B cell (primary cell): ENCODE measurements at regions not wholly inside any gene's neighbourhood (a gene's known extent, or its start where the extent isn't known, plus 50 kb on each side); places are given as distances from the start of the nearest gene placed in this dataset.

ENCODE experiments used
- ATAC-seq: fragments of 200-7000 bp; cut with Tn5 transposase; one replicate; pipeline ENCODE4 v1.10.0; 2021; ENCODE audit warnings: low read depth, mild to moderate bottlenecking, moderate number of reproducible peaks, moderate library complexity
- CTCF ChIA-PET: fragments of 350-600 bp; sonication (Branson Sonifier 250); formaldehyde crosslinking; loops from one replicate; lab custom pipeline; 2021; ENCODE audit warnings: antibody characterized with exemption, inconsistent platforms; lab: Charles Lee
- POLR2A ChIA-PET: fragments of 350-600 bp; sonication (Branson Sonifier 250); formaldehyde crosslinking; loops from one replicate; lab custom pipeline; 2021; ENCODE audit warnings: antibody characterized with exemption; lab: Charles Lee
- DNase-seq: peaks from one replicate; pipeline ENCODE4 v3.0.0; 2013
- H2AFZ ChIP-seq: 2 replicates; pipeline ENCODE4 v1.6.1; 2012; ENCODE audit warnings: mild to moderate bottlenecking, low read depth, low read length; ENCODE audit not compliant: insufficient read depth, poor library complexity, severe bottlenecking
- H3K27ac ChIP-seq, 2 donors: 1 replicate in 1 of 2; 2 replicates in 1 of 2; pipeline ENCODE4 v1.5.1; 2012 to 2013; ENCODE audit warnings: low read length in 2 of 2, mild to moderate bottlenecking in 2 of 2, moderate library complexity in 1 of 2
- H3K27me3 ChIP-seq, 4 experiments: fragments of 200-600 bp in 1 of 4; sonication (generic) in 1 of 4; replicated peaks in 1 of 4; 1 replicate in 2 of 4; 2 replicates in 2 of 4; pipeline versions ENCODE4 v1.6.1 to v1.7.0; 2013 to 2016; ENCODE audit warnings: low read length in 3 of 4, mild to moderate bottlenecking in 2 of 4, mixed read lengths in 1 of 4, moderate library complexity in 1 of 4; ENCODE audit not compliant: insufficient read depth in 4 of 4, control insufficient read depth in 3 of 4; ENCODE audit errors: control extremely low read depth in 1 of 4
- H3K36me3 ChIP-seq, 2 experiments: replicated peaks in 1 of 2; 1 replicate in 1 of 2; 2 replicates in 1 of 2; pipeline versions ENCODE4 v1.6.1 to v1.7.1; 2013; ENCODE audit warnings: low read length in 1 of 2; ENCODE audit not compliant: insufficient read depth in 2 of 2, control insufficient read depth in 1 of 2; ENCODE audit errors: control extremely low read depth in 1 of 2, extremely low read depth in 1 of 2
- H3K4me1 ChIP-seq, 2 donors: fragments of 200-600 bp in 1 of 2; sonication (generic) in 1 of 2; 1 replicate in 1 of 2; 2 replicates in 1 of 2; pipeline versions ENCODE4 v1.5.1 to v1.6.1; 2013 to 2017; ENCODE audit warnings: low read length in 2 of 2; ENCODE audit not compliant: control insufficient read depth in 2 of 2, insufficient read depth in 2 of 2
- H3K4me2 ChIP-seq: replicated peaks from 2 replicates; pipeline ENCODE3; 2012; ENCODE audit warnings: mild to moderate bottlenecking, low read depth, low read length; ENCODE audit not compliant: poor library complexity, severe bottlenecking
- H3K4me3 ChIP-seq, 5 experiments: fragments of 200-600 bp in 1 of 5; sonication (generic) in 1 of 5; 1 replicate in 3 of 5; 2 replicates in 2 of 5; pipeline versions ENCODE4 v1.5.1 to v1.7.0; 2011 to 2016; ENCODE audit warnings: low read length in 4 of 5, mild to moderate bottlenecking in 4 of 5, low read depth in 2 of 5, control low read depth in 1 of 5, moderate library complexity in 1 of 5; ENCODE audit not compliant: insufficient read depth in 1 of 5; ENCODE audit errors: control extremely low read depth in 1 of 5, extremely low read depth in 1 of 5
- H3K79me2 ChIP-seq: fragments of 200-600 bp; sonication (generic); one replicate; pipeline ENCODE4 v1.6.0; 2016; ENCODE audit warnings: low read length; ENCODE audit not compliant: control insufficient read depth, insufficient read depth
- H3K9ac ChIP-seq: fragments of 200-600 bp; sonication (generic); 2 replicates; pipeline ENCODE4 v1.6.1; 2017; ENCODE audit warnings: mild to moderate bottlenecking, low read length, moderate library complexity
- H3K9me3 ChIP-seq, 3 donors: one replicate each; pipeline versions ENCODE4 v1.6.1 to v1.7.1; 2013; ENCODE audit warnings: low read length in 2 of 3; ENCODE audit not compliant: control insufficient read depth in 2 of 3, insufficient read depth in 1 of 3; ENCODE audit errors: control extremely low read depth in 1 of 3
- H4K20me1 ChIP-seq: 2 replicates; pipeline ENCODE4 v1.6.0; 2012; ENCODE audit warnings: mild to moderate bottlenecking, low read length; ENCODE audit not compliant: insufficient read depth, control insufficient read depth, poor library complexity, severe bottlenecking
- H3K27ac Mint-ChIP-seq: one replicate; pipeline ENCODE4 v1.8.0; 2021; ENCODE audit warnings: mixed read lengths
- H3K27me3 Mint-ChIP-seq: one replicate; pipeline ENCODE4 v1.8.0; 2021; ENCODE audit warnings: mixed read lengths
- H3K4me1 Mint-ChIP-seq: one replicate; pipeline ENCODE4 v1.8.0; 2021; ENCODE audit warnings: mixed read lengths
- H3K4me3 Mint-ChIP-seq: one replicate; pipeline ENCODE4 v1.8.0; 2021; ENCODE audit warnings: mixed read lengths
- H3K9me3 Mint-ChIP-seq: one replicate; pipeline ENCODE4 v1.8.0; 2022; ENCODE audit warnings: mixed read lengths; ENCODE audit not compliant: insufficient read depth
- EZH2 ChIP-seq: IDR thresholded peaks from 2 replicates; pipeline ENCODE4 v1.6.1; 2012; ENCODE audit warnings: borderline replicate concordance, low read depth, mild to moderate bottlenecking, moderate library complexity, low read length; ENCODE audit not compliant: insufficient read depth, poor library complexity, severe bottlenecking
- WGBS: methylation state at CpG from one replicate; pipeline ENCODE4 v1.1.5; 2013; ENCODE audit warnings: missing lambda C conversion rate; ENCODE audit not compliant: insufficient coverage; 5-methylcytosine and 5-hydroxymethylcytosine counted together
- intact Hi-C: fragments of 100-400 bp; cut with micrococcal nuclease; formaldehyde crosslinking; loops from one replicate; pipeline ENCODE4 v1.10.0; 2022
- TF ChIP-seq, protein P1 (sequence below): fragments of 200-600 bp; IDR thresholded peaks from one replicate; pipeline ENCODE4 v1.8.0; 2022; ENCODE audit warnings: antibody characterized with exemption, mild to moderate bottlenecking

- ChIA-PET POLR2A (no interaction called here), CTCF (no interaction called here)
- H3K27me3 ChIP-seq, result no peaks in the 10 kb centered on the region
- no peaks in the 10 kb centered on the region for H3K4me1 ChIP-seq
- Mint-ChIP-seq H3K4me3 (no peak overlapping the region), H3K4me1 (no peaks in the 10 kb centered on the region), H3K27me3 (no peaks in the 10 kb centered on the region), H3K27ac (no peak overlapping the region), H3K9me3 (peaks cover 2% of the 10 kb centered on the region)
- H3K9ac ChIP-seq, result no peak overlapping the region
- ATAC-seq (no peak), DNase-seq (no peak)
- TF ChIP-seq, protein P1, sequence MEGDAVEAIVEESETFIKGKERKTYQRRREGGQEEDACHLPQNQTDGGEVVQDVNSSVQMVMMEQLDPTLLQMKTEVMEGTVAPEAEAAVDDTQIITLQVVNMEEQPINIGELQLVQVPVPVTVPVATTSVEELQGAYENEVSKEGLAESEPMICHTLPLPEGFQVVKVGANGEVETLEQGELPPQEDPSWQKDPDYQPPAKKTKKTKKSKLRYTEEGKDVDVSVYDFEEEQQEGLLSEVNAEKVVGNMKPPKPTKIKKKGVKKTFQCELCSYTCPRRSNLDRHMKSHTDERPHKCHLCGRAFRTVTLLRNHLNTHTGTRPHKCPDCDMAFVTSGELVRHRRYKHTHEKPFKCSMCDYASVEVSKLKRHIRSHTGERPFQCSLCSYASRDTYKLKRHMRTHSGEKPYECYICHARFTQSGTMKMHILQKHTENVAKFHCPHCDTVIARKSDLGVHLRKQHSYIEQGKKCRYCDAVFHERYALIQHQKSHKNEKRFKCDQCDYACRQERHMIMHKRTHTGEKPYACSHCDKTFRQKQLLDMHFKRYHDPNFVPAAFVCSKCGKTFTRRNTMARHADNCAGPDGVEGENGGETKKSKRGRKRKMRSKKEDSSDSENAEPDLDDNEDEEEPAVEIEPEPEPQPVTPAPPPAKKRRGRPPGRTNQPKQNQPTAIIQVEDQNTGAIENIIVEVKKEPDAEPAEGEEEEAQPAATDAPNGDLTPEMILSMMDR, result no peak
- TF ChIP-seq EZH2, result no peak
- 100% methylated on average over 1 of the region's 3 CpGs for WGBS
- H2AFZ ChIP-seq, result no peak overlapping the region
- intact Hi-C loops, result no loop called here
- H3K9me3 ChIP-seq, result peaks cover 0 to 4% (median 0%) of the 10 kb centered on the region in 3 donors
- no peak overlapping the region for H3K4me3 ChIP-seq
- no peak overlapping the region for H3K27ac ChIP-seq
- no peak overlapping the region for H3K4me2 ChIP-seq
- H3K36me3 ChIP-seq, result no peaks in the 10 kb centered on the region
- H3K79me2 ChIP-seq, result no peaks in the 10 kb centered on the region
- H4K20me1 ChIP-seq, result no peaks in the 10 kb centered on the region
Measured at GRCh38 chr18:39972521-39972920, 1982.5 kb upstream of the PIK3C3 start.

GRCh38 chr18:39969803-39970494, 1985.1 kb upstream of the PIK3C3 start:
- ChIA-PET CTCF (no interaction called here), POLR2A (no interaction called here)
- intact Hi-C loops, result no loop called here
- DNase-seq, result no peak
- Histone ChIP-seq H3K4me2 (no peak overlapping the region), H4K20me1 (no peaks in the 10 kb centered on the region), H3K9ac (no peak overlapping the region), H3K79me2 (no peaks in the 10 kb centered on the region), H3K4me1 (no peaks in the 10 kb centered on the region), H3K27ac (no peak overlapping the region), H3K27me3 (no peaks in the 10 kb centered on the region), H3K9me3 (no peaks in the 10 kb centered on the region), H3K36me3 (no peaks in the 10 kb centered on the region), H3K4me3 (no peak overlapping the region), H2AFZ (no peak overlapping the region)
- Mint-ChIP-seq H3K27ac (no peak overlapping the region), H3K27me3 (no peaks in the 10 kb centered on the region), H3K4me3 (no peak overlapping the region), H3K4me1 (no peaks in the 10 kb centered on the region), H3K9me3 (no peaks in the 10 kb centered on the region)
- TF ChIP-seq, protein P1, result no peak
- no peak for TF ChIP-seq EZH2
- ATAC-seq, result no peak
- WGBS, result 80% methylated on average over 1 of the region's 2 CpGs
